ENCODE measurements at regions not wholly inside any gene's neighbourhood (a gene's known extent, or its start where the extent isn't known, plus 50 kb on each side); places are given as distances from the start of the nearest gene placed in this dataset.

DNA sequence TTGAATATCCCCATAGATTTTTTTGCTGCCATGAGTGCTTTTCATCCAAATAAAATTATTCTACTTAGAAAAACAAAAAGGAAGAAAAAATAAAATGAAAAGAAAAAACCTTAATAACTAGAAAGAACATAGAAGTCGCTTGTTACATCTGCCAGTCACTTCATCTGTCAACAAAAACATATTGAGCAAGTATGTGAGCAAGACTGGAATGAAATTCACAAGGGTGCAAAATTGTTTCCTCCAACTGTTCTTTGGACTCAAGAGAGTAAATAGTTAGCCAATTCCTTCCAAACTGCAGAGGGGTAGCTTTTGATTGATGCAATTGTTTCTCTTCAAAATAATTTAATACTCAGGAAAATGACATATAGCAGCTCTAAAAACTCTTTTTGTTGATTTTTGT, 336.3 kb upstream of the CDH7 start:
- no peaks in the 10 kb centered on the region for H3K27me3 ChIP-seq (ENCODE audit: control insufficient read depth, insufficient read depth, low read length)
- POLR2A ChIA-PET = no interaction called here
- H3K9me3 ChIP-seq (ENCODE audit: control insufficient read depth, insufficient read depth, low read length) = peaks cover 2% of the 10 kb centered on the region; the same call in 1 of the 2 replicates
- CTCF ChIA-PET = no interaction called here
- H3K27ac ChIP-seq (ENCODE audit: low read depth, low read length) = no peak overlapping the region
- DNase-seq (ENCODE audit: low read depth, low spot score) = no peak
- H3K4me3 ChIP-seq (ENCODE audit: low read depth, low read length) = no peak overlapping the region
- TF ChIP-seq, protein P1, sequence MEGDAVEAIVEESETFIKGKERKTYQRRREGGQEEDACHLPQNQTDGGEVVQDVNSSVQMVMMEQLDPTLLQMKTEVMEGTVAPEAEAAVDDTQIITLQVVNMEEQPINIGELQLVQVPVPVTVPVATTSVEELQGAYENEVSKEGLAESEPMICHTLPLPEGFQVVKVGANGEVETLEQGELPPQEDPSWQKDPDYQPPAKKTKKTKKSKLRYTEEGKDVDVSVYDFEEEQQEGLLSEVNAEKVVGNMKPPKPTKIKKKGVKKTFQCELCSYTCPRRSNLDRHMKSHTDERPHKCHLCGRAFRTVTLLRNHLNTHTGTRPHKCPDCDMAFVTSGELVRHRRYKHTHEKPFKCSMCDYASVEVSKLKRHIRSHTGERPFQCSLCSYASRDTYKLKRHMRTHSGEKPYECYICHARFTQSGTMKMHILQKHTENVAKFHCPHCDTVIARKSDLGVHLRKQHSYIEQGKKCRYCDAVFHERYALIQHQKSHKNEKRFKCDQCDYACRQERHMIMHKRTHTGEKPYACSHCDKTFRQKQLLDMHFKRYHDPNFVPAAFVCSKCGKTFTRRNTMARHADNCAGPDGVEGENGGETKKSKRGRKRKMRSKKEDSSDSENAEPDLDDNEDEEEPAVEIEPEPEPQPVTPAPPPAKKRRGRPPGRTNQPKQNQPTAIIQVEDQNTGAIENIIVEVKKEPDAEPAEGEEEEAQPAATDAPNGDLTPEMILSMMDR (IDR thresholded peaks at IDR 0.05; ENCODE audit: low read depth, low read length) = no peak

DNA sequence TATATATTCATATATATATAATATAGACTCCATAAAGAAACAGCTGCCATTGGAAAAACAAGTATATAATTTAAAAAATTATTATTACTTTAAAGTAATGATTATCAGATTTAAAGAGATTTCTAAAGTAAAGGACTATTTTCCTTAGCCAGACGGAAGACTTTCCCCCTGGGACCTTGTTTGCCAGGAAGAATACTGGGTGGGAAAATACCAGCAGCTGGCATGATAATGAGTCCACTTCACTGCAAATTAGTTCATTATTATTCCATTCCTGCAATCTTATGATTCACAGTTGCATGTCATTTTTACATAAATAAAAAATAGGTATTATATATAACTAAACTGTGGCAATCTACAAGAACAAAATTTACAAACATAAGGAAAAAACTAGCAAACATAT, 339.8 kb upstream of the CDH7 start:
- H3K4me3 ChIP-seq (ENCODE audit: low read depth, low read length) = no peak overlapping the region
- POLR2A ChIA-PET = no interaction called here
- H3K27me3 ChIP-seq (ENCODE audit: control insufficient read depth, insufficient read depth, low read length) = no peaks in the 10 kb centered on the region
- CTCF ChIA-PET = no interaction called here
- TF ChIP-seq, protein P1 (IDR thresholded peaks at IDR 0.05; ENCODE audit: low read depth, low read length) = no peak
- H3K9me3 ChIP-seq (ENCODE audit: control insufficient read depth, insufficient read depth, low read length) = peaks cover 2% of the 10 kb centered on the region; the same call in 1 of the 2 replicates
- H3K27ac ChIP-seq (ENCODE audit: low read depth, low read length) = no peak overlapping the region
- no peak for DNase-seq (ENCODE audit: low read depth, low spot score)

DNA sequence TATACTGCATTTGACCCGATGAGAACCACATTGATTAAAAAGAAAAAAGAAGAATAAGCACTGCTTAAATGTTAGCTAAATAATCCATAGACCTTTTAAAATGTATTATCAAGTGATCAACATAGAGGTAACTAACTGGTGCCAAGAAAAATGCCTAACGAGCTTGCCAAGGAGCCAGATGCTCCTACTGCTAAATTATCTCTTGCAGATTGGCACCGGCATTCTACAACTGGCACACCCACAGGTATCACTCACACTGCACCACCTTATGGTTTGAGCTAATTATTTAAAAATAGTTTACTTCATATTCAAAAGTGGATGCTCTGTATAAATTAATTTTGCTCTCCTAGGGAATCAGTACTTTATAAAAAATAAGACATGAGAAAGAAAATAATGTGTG, 341.6 kb upstream of the CDH7 start:
- no peak for DNase-seq (ENCODE audit: low read depth, low spot score)
- Histone ChIP-seq H3K27ac (ENCODE audit: low read depth, low read length) (no peak overlapping the region), H3K4me3 (ENCODE audit: low read depth, low read length) (no peak overlapping the region), H3K27me3 (ENCODE audit: control insufficient read depth, insufficient read depth, low read length) (no peaks in the 10 kb centered on the region), H3K9me3 (ENCODE audit: control insufficient read depth, insufficient read depth, low read length) (peaks cover 2% of the 10 kb centered on the region; the same call in 1 of the 2 replicates)
- TF ChIP-seq, protein P1 (IDR thresholded peaks at IDR 0.05; ENCODE audit: low read depth, low read length) = no peak
- CTCF ChIA-PET = no interaction called here
- POLR2A ChIA-PET = no interaction called here

DNA sequence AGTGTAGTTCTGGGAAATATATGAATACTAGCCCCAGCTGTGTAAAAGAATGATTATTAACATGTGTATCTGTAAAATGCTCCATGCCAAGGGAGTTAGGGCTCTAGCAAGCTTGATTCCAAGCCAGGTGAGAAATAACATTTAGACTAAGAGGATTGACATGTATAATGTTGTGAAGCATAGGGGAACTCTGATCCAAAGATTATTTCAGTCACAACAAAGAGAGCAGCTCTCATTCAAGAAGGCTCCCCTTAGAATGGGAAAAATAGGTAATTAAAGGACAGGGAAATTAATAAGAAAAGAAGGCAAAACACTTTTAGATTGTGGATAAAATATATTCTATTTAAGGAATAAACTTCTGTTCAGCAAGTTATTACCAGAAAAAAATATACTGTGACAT, 347.3 kb upstream of the CDH7 start:
- Histone ChIP-seq H3K27ac (ENCODE audit: low read depth, low read length) (no peak overlapping the region), H3K4me3 (ENCODE audit: low read depth, low read length) (no peak overlapping the region), H3K27me3 (ENCODE audit: control insufficient read depth, insufficient read depth, low read length) (no peaks in the 10 kb centered on the region), H3K9me3 (ENCODE audit: control insufficient read depth, insufficient read depth, low read length) (peaks cover 3% of the 10 kb centered on the region; the same call in 1 of the 2 replicates)
- POLR2A ChIA-PET = no interaction called here
- no peak for DNase-seq (ENCODE audit: low read depth, low spot score)
- TF ChIP-seq, protein P1 (IDR thresholded peaks at IDR 0.05; ENCODE audit: low read depth, low read length) = no peak
- CTCF ChIA-PET = no interaction called here

DNA sequence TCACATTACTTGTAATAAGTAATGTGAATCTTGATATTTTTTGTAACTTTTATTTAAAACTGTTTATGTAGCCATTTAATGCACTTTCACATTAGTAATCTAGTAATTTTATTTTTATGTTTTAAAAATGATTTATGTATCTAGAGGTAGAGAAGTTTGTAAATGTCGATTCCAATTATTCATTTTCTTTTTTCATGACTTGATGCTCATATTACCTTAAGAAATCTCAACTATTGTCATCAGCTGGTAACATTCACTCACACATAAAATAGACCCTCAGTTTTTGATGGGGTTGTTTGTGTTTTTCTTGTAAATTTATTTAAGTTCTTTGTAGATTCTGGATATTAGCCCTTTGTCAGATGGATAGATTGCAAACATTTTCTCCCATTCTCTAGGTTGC, 351.7 kb upstream of the CDH7 start:
- peaks cover 6% of the 10 kb centered on the region for H3K9me3 ChIP-seq (ENCODE audit: control insufficient read depth, insufficient read depth, low read length)
- H3K27me3 ChIP-seq (ENCODE audit: control insufficient read depth, insufficient read depth, low read length) = no peaks in the 10 kb centered on the region
- ChIA-PET CTCF (no interaction called here), POLR2A (no interaction called here)
- TF ChIP-seq, protein P1 (IDR thresholded peaks at IDR 0.05; ENCODE audit: low read depth, low read length) = no peak
- H3K27ac ChIP-seq (ENCODE audit: low read depth, low read length) = no peak overlapping the region
- no peak for DNase-seq (ENCODE audit: low read depth, low spot score)
- H3K4me3 ChIP-seq (ENCODE audit: low read depth, low read length) = no peak overlapping the region
